Activated CD8-positive, alpha-beta memory T cell treated with anti-CD3 and anti-CD28 coated beads for 24 hours (primary cell): ENCODE measurements at regions not wholly inside any gene's neighbourhood (a gene's known extent, or its start where the extent isn't known, plus 50 kb on each side); places are given as distances from the start of the nearest gene placed in this dataset.

ENCODE experiments used
- DNase-seq: peaks from one replicate; pipeline ENCODE4 v3.0.0-alpha.2; 2020

GRCh38 chr22:19625331-19626041 lies 88.8 kb upstream of the SEPTIN5 start:
- no peak for DNase-seq

GRCh38 chr22:19626042-19626587 lies 88.2 kb upstream of the SEPTIN5 start:
- no peak for DNase-seq

- no peak for DNase-seq
Observed at GRCh38 chr22:19626666-19627065, 87.6 kb upstream of the SEPTIN5 start.

GRCh38 chr22:19628038-19628776 lies 86.1 kb upstream of the SEPTIN5 start:
- no peak for DNase-seq

GRCh38 chr22:19629331-19629719 lies 85.0 kb upstream of the SEPTIN5 start:
- no peak for DNase-seq

- peak; percentile 94 for DNase-seq
Observed at GRCh38 chr22:19629720-19630419, 84.4 kb upstream of the SEPTIN5 start.

GRCh38 chr22:19630614-19631013 lies 83.7 kb upstream of the SEPTIN5 start:
- no peak for DNase-seq

GRCh38 chr22:19631899-19632667 lies 82.2 kb upstream of the SEPTIN5 start:
- DNase-seq, result no peak

GRCh38 chr22:19632668-19633148 lies 81.6 kb upstream of the SEPTIN5 start:
- no peak for DNase-seq

GRCh38 chr22:19634226-19634975 lies 79.9 kb upstream of the SEPTIN5 start:
- no peak for DNase-seq

- DNase-seq, result no peak
Observed at GRCh38 chr22:19635644-19636043, 78.7 kb upstream of the SEPTIN5 start.

GRCh38 chr22:19636696-19637407 lies 77.5 kb upstream of the SEPTIN5 start:
- no peak for DNase-seq

- no peak for DNase-seq
Observed at GRCh38 chr22:19637408-19638281, 76.7 kb upstream of the SEPTIN5 start.

GRCh38 chr22:19638282-19639015 lies 75.9 kb upstream of the SEPTIN5 start:
- DNase-seq, result no peak

- DNase-seq, result no peak
Observed at GRCh38 chr22:19639610-19640135, 74.6 kb upstream of the SEPTIN5 start.

GRCh38 chr22:19640306-19640705 lies 74.0 kb upstream of the SEPTIN5 start:
- no peak for DNase-seq

GRCh38 chr22:19641254-19641982 lies 72.9 kb upstream of the SEPTIN5 start:
- no peak for DNase-seq

- no peak for DNase-seq
Observed at GRCh38 chr22:19641983-19642451, 72.3 kb upstream of the SEPTIN5 start.
